ENCODE measurements at regions not wholly inside any gene's neighbourhood (a gene's known extent, or its start where the extent isn't known, plus 50 kb on each side); places are given as distances from the start of the nearest gene placed in this dataset.

DNA sequence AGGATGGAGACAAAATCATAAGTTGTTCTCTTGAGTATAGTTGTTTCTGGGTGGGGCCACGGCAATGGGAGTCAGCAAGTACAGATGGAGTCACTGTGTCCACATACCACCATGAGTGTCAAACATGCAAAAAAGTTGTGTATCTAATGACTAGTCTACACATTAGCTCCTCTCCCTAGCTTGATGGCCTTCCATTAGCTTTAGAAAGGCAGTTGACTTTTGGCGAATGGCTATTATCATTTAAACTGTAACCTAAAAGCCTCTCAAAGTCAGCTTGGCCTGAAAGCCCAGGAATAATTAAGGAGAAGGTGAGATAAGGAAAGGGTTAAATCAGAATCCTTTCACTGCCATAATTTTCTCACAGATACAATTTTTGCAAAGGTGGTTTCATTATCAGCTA lies 95.5 kb upstream of the MEOX2 start:
- TF ChIP-seq EGR1 (IDR thresholded peaks at IDR 0.05; ENCODE audit: low read depth in 2 of 2) (no peak), ZBTB33 (IDR thresholded peaks at IDR 0.05) (no peak)
- TF ChIP-seq, protein P1, sequence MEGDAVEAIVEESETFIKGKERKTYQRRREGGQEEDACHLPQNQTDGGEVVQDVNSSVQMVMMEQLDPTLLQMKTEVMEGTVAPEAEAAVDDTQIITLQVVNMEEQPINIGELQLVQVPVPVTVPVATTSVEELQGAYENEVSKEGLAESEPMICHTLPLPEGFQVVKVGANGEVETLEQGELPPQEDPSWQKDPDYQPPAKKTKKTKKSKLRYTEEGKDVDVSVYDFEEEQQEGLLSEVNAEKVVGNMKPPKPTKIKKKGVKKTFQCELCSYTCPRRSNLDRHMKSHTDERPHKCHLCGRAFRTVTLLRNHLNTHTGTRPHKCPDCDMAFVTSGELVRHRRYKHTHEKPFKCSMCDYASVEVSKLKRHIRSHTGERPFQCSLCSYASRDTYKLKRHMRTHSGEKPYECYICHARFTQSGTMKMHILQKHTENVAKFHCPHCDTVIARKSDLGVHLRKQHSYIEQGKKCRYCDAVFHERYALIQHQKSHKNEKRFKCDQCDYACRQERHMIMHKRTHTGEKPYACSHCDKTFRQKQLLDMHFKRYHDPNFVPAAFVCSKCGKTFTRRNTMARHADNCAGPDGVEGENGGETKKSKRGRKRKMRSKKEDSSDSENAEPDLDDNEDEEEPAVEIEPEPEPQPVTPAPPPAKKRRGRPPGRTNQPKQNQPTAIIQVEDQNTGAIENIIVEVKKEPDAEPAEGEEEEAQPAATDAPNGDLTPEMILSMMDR (IDR thresholded peaks at IDR 0.05; ENCODE audit: low read depth, low read length, missing input control): no peak

All from liver (tissue), 3 donors.